ENCODE measurements at regions not wholly inside any gene's neighbourhood (a gene's known extent, or its start where the extent isn't known, plus 50 kb on each side); places are given as distances from the start of the nearest gene placed in this dataset.
"Not testable (repeated sequence)": the region's sequence is repeated elsewhere in the genome, so short reads cannot be mapped to it uniquely, and the experiment has no call there.

DNA sequence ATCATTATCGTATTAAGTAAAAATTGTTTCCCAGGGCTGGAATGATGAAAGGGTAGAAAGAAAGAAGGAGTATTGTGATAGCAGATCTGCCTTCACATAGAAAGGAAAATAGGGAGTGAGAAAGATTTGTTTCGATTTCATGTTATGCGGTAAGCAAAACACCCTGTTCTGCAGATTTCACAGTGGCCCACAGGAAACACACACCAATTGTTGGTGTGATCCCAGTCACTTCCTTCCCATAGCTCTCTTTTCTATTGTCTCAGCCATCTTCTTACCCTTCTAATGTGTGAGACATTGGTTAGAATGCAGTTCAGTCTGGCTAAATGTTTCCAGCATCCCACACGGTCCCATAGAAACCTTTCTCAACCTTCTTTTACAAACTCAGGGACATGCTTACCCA, 2709.8 kb downstream of the PCDH7 start:
- in situ Hi-C loops (cut with MboI; ENCODE audit: low pct_unique_long_range_greater_than_20kb, low sequenced_read_pairs): no loop called here

GRCh38 chr4:33437406-33437805, 2717.2 kb downstream of the PCDH7 start:
- in situ Hi-C loops (cut with MboI; ENCODE audit: low pct_unique_long_range_greater_than_20kb, low sequenced_read_pairs): no loop called here
- no peak for DNase-seq

More for the DNA sequence above, 2709.8 kb downstream of the PCDH7 start:
- DNase-seq: no peak

- in situ Hi-C loops (cut with MboI; ENCODE audit: low pct_unique_long_range_greater_than_20kb, low sequenced_read_pairs): no loop called here
- no peak for DNase-seq
These were observed 2726.8 kb downstream of the PCDH7 start for GRCh38 chr4:33446953-33447352.

GRCh38 chr4:33448948-33449347, 2728.8 kb downstream of the PCDH7 start:
- in situ Hi-C loops (cut with MboI; ENCODE audit: low pct_unique_long_range_greater_than_20kb, low sequenced_read_pairs): no loop called here
- no peak for DNase-seq

DNA sequence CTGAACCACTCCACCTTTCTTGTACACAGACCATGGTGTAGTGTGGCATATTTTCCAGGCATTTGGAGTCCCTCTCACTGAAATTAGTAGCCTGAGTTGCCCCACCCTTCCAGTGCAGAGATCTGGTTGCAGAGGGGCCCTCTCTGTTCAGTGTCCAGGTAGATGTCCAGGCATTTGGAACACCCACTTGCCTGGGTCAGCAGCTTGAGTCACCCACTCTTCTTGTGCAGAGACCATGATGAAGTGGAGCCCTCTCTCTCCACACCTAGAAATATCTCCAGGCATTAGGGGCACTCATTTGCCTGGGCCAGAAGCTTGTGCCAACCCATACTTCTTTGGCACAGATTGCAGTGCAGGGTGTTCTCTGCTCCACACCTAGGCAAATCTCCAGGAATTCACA, 2733.3 kb downstream of the PCDH7 start:
- in situ Hi-C loops (cut with MboI; ENCODE audit: low pct_unique_long_range_greater_than_20kb, low sequenced_read_pairs): no loop called here
- no peak for DNase-seq

- DNase-seq: no peak
- in situ Hi-C loops (cut with MboI; ENCODE audit: low pct_unique_long_range_greater_than_20kb, low sequenced_read_pairs): no loop called here
These were observed 2733.7 kb downstream of the PCDH7 start for GRCh38 chr4:33453916-33454315.

GRCh38 chr4:33465565-33465964, 2745.4 kb downstream of the PCDH7 start:
- DNase-seq: no peak
- in situ Hi-C loops (cut with MboI; ENCODE audit: low pct_unique_long_range_greater_than_20kb, low sequenced_read_pairs): no loop called here

GRCh38 chr4:33467291-33467690, 2747.1 kb downstream of the PCDH7 start:
- in situ Hi-C loops (cut with MboI; ENCODE audit: low pct_unique_long_range_greater_than_20kb, low sequenced_read_pairs): no loop called here
- no peak for DNase-seq

- in situ Hi-C loops (cut with MboI; ENCODE audit: low pct_unique_long_range_greater_than_20kb, low sequenced_read_pairs): no loop called here
- no peak for DNase-seq
These were observed 2750.6 kb downstream of the PCDH7 start for GRCh38 chr4:33470805-33471204.

- in situ Hi-C loops (cut with MboI; ENCODE audit: low pct_unique_long_range_greater_than_20kb, low sequenced_read_pairs): no loop called here
- DNase-seq: no peak
These were observed 2757.5 kb downstream of the PCDH7 start for GRCh38 chr4:33477715-33478114.

DNA sequence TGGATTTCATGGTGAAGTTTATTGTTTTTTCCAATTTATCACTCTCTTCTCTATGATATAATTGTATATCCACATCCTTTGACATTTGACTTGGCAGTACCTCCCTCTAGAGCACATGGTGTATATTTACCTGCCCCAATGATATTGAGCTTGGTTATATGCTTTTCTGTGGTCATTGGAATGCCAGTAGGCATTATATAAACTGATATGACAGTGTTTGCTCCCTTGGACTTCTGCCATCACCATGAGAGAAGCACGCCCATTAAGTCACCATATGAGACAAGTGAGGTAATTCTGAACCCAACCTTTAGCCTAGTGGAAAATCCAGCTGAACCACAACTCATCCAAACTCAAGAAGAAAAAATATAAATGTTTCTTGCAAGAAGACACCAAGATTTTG, 2761.5 kb downstream of the ARAP2 start:
- in situ Hi-C loops (cut with MboI; ENCODE audit: low pct_unique_long_range_greater_than_20kb, low sequenced_read_pairs): no loop called here

DNA sequence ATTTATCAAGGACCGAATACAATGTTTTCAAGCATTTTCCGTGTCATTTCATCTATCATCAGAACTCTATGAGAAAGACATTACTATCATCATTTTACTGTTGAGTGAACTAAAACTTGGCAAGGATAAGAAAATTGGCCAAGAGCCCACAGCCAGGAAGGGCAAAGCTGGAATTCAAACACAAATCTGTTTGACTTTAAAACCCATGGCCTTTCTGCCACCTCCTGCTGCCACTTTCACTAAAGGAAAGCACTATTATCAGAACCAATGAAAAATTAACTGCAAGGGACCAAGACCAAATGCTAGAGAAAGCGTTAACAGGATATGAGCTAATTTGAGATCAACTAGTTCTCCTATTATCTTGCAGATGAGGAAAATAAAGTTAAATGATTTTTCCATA, 2759.2 kb downstream of the ARAP2 start:
- in situ Hi-C loops (cut with MboI; ENCODE audit: low pct_unique_long_range_greater_than_20kb, low sequenced_read_pairs): no loop called here
- DNase-seq: no peak

More for the DNA sequence above, 2761.5 kb downstream of the ARAP2 start:
- DNase-seq: no peak

- DNase-seq: no peak
- in situ Hi-C loops (cut with MboI; ENCODE audit: low pct_unique_long_range_greater_than_20kb, low sequenced_read_pairs): no loop called here
These were observed 2751.1 kb downstream of the ARAP2 start for GRCh38 chr4:33493231-33493630.

DNA sequence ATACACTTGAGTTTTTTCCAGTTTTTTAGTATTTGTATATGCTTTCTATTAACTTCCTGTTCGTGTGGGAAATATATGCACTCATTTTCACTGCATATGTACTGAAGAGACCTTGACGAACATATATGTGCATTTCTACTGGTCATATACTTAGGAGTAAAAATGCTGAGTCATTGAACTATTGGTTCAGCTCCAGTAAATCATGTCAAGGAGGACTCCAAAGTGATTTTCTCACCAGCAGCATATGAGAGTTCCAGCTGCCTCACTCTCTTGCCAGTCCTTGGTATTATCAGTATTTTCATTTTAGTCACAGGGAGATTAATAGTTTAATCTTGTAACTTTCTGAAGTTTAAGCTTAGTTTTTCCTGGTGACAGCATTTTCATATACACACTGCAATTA, 2750.2 kb downstream of the ARAP2 start:
- no peak for DNase-seq

DNA sequence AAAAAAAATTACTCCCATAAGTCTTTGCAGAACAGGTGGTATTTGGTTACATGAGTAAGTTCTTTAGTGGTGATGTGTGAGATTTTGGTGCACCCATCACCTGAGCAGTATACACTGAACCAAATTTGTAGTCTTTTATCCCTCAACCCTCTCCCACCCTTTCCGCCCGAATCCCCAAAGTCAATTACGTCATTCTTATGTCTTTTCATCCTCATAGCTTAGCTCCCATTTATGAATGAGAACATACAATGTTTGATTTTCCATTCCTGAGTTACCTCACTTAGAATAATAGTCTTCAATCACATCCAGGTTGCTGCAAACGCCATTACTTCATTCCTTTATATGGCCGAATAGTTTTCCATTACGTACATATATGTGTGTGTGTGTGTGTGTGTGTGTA, 2742.7 kb downstream of the ARAP2 start:
- DNase-seq; in situ Hi-C loops (cut with MboI; ENCODE audit: low pct_unique_long_range_greater_than_20kb, low sequenced_read_pairs): not testable (repeated sequence)

More for the DNA sequence above, 2750.2 kb downstream of the ARAP2 start:
- in situ Hi-C loops (cut with MboI; ENCODE audit: low pct_unique_long_range_greater_than_20kb, low sequenced_read_pairs): no loop called here

DNA sequence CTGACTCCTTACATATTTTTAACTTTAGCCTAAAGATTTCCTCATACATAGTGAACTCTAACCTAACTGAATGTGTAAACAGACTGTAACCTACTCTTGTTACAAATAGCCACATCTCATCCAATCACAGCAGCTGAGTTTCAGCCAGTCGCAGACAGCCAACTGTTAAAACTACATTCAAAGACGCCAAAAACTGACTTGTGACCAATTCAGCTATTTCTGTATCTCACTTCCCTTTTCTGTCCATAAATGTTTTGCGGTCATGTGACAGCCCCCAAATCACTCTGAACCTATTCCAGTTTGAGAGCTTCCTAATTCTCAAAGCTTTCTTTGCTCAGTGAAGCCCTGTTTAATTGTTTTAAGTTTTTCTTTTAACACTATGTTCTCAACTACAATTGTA, 2731.9 kb downstream of the ARAP2 start:
- in situ Hi-C loops (cut with MboI; ENCODE audit: low pct_unique_long_range_greater_than_20kb, low sequenced_read_pairs): no loop called here
- peak; percentile 61 for DNase-seq

- no peak for DNase-seq
- in situ Hi-C loops (cut with MboI; ENCODE audit: low pct_unique_long_range_greater_than_20kb, low sequenced_read_pairs): no loop called here
These were observed 2725.5 kb downstream of the ARAP2 start for GRCh38 chr4:33518856-33519255.

DNA sequence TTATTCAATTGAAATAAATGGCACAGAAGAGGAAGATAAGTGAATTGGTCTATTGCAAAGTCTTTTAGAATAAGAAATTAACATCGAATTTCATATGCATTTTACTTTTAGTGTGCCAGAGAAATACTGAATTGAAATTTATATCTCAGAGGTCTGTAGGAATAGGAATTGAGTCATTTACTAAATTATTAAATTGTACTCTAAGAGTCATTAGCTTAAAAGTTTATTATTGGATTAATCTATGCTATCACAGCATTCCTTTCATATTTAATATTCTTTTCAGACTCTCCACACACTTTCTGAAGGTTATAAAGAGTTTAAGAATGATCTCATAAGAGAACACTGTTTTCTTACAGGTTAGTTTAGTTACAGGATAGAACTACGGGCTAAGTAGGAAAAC, 2711.5 kb downstream of the ARAP2 start:
- in situ Hi-C loops (cut with MboI; ENCODE audit: low pct_unique_long_range_greater_than_20kb, low sequenced_read_pairs): no loop called here
- DNase-seq: no peak

DNA sequence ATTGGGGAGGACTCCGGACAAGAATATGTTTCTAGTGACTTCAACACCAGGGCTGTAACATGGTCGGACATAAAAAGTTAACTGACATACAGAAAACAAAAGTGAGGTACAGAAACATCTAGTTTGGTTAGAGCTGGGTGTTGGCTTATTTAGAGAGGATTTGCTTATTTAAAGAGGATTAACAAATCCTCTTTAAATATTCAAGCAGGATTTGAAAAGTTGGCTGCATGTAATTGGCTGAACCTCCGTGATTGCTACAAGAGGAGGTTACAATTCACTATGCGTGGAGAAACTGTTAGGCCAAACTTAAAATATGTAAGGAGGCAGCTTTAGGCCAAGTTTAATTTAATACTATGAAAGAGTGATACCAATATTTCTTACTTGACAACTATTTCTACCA, 2707.4 kb downstream of the ARAP2 start:
- no peak for DNase-seq
- in situ Hi-C loops (cut with MboI; ENCODE audit: low pct_unique_long_range_greater_than_20kb, low sequenced_read_pairs): no loop called here

DNA sequence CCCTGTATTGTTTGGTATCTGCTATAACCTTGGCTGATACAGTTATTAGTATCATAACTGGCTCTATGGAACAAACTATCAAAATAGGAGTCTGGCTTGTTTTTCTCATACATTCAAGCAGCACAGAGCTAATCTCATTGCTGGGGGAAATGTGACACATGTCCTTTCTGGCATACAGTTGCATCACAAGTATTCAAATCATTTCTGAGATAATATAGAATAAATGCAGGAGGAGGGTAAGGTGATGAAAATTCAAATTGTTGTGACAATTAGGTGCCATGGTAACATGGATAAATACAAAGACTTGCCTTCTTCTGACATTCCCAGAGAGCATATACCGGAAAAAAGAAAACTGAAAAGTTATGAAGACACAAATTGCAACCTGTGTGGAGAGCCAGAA, 2706.8 kb downstream of the ARAP2 start:
- in situ Hi-C loops (cut with MboI; ENCODE audit: low pct_unique_long_range_greater_than_20kb, low sequenced_read_pairs): no loop called here
- DNase-seq: no peak

DNA sequence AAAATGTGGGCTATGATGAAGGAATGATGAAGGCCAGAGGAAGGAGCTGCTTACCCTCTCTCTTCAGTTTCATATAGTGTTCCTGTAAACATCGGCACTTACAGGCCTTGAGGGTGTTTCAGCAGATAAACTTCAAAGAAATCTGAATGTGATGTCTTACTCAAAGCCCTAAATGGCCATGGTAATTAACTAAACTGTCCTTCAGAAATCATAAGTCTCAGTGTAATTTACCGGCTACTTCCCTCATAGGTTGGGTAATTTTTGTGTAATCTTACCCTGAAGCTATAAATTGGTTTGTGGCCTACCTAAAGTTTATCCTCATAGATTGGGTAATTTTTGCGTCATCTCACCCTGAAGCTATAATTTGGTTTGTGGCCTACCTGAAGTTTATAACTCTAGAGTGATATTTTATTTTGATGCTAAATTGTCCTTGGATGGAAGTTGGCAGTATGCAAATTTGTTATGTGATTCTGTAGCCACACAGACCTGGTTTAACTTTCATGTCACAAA, 2700.3 kb downstream of the ARAP2 start:
- in situ Hi-C loops (cut with MboI; ENCODE audit: low pct_unique_long_range_greater_than_20kb, low sequenced_read_pairs): no loop called here
- no peak for DNase-seq

DNA sequence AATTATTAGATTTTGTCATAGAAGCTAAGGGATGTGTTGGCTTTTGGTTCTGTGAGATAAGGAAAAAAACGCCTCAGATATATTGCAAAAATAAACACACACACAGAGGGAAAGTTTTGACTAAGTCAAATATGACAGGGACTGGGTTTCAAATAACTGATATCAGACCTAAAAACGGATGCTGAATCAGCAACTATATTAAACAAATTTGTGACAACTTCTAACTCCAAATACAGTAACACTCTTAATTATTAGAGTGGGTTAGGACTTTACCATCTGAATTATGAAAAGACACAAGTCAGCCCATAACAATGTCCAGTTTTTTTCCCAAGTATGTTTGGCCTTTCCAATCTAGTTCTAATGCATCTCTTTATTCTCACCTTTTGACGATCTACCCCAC, 2693.1 kb downstream of the ARAP2 start:
- in situ Hi-C loops (cut with MboI; ENCODE audit: low pct_unique_long_range_greater_than_20kb, low sequenced_read_pairs): no loop called here
- DNase-seq: no peak
